GM21723 (cell line): ENCODE measurements at regions not wholly inside any gene's neighbourhood (a gene's known extent, or its start where the extent isn't known, plus 50 kb on each side); places are given as distances from the start of the nearest gene placed in this dataset.
"Not testable (repeated sequence)": the region's sequence is repeated elsewhere in the genome, so short reads cannot be mapped to it uniquely, and the experiment has no call there.

Source experiments
- ATAC-seq: cut with Tn5 transposase; IDR thresholded peaks from one replicate; pipeline ENCODE4 v1.9.1; 2021; ENCODE audit warnings: mild to moderate bottlenecking, moderate library complexity; ENCODE audit not compliant: unreplicated experiment

DNA sequence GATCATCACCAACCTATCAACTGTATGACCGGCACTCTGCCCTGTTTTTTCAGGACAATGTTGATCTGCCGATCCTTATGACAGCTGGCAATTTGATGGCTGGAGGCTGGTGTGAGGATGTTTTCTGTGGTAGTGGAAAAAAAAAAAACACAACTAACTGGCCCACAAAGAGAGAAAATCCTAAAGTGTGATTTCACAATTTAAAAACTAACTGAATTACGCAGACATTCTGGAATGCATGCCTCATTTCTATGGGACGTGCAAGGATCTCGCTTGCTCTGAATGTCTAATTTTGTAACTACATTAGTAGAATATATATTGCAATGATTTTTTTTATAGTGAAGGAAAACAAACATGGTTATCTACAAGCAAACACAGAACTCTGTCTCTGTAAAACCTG lies 590.5 kb downstream of the ETS1 start:
- ATAC-seq, result no peak

DNA sequence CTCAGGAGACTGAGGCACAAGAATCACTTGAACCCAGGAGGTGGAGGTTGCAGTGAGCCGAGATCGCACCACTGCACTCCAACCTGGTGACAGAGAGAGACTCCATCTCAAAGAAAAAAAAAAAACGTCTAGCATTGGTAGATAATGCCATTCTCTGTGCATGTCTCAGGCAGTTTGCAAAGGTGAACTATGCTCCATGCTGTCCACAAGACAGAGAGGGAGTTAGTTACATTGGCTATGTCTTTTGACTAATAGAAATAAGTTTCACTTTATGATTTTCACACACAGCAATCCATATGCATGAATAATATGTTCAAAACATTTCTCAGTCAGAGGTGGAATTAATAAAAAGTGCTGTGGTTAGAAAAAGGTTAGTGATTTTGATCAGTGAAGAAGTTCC lies 591.4 kb downstream of the ETS1 start:
- no peak for ATAC-seq

DNA sequence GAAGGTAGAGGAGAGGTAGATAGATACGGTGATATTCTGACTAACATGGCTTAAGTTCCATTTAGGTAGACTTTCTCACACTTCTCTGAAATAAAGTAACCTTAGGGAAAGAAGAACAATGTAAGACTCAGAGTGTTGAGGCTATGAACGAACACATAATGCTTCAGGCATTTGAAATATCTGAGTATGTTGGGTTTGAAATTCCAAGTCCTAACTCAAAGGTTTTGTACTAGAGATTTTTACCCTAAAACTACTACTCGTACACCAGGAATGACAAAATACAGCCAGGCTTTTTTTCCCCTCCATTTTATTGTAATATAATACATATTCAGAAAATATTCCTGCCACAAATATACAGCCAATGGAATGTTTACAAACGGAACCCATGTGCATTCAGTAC lies 592.6 kb downstream of the ETS1 start:
- no peak for ATAC-seq

DNA sequence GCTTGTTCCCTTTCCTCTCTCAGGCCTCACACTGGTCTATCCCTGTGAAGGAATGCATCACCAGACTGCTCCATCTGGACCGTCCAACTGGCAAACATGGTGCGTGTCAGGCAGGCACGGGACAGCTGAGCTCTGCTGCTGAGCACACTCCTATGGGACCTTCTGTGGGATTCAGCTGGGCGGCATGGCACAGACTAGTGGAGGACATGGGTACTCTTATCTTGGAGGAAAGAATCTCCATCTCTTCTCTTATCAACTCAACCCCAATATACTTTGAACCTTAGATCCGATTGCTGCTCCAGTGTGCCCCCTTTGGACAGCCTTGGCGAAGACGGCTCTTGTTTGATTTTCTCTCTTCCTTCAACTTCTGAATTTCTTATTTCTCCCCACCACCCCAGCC lies 593.6 kb downstream of the ETS1 start:
- no peak for ATAC-seq

DNA sequence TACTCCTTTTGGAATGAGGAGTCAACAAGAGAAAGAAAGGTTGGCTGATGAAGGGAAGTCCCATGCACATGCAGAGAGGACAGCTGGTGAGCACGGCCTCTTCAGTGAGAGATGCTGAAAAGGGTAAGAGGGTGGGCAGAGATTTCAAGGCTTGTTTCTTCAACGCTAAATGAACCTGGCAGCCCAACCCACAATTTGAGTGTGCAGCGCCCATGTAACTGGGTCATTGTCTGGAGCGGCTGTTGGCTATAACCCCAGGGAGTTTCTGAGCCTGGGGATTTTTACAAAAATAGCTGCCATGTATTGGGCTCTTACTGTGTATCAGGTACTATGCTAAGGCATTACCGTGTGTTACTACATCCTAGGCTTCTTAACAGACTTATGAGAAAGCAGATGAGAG lies 594.1 kb downstream of the ETS1 start:
- no peak for ATAC-seq

DNA sequence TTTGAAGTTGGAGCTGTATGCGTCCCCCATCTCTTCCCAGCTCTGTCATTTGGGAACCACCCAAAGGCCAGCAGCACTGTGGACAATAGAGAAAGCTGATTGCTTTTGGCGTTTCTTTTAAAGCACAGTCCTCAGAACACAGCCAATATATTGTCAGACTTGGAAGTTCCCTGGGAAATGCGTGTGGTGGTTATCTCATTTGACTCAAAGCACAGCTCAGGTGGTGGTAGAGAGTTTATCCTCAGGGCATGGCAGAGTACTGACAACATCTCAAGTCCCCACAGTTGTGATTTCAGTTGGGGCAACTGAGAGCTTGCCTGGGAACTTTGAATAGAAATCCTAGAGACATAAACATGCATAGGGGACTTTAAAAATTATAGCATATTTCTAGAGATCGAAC lies 601.3 kb downstream of the ETS1 start:
- no peak for ATAC-seq

DNA sequence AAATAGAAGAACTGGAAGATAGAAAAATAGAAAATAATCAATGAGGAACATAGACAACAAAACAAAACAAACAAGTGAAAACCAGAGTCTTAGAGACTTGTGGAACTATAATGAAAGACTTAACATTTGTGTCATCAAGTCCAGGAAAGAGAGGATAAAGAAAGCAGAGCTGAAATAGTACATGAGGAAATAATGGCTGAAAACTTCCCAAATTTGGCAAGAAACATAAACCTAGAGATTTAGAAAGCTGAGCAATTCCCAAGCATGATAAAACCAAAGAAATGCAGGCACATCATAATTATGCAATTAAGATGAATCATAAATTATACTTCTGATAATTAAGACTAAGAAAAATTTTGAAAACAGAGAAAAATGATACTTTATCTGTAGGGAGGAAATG lies 614.5 kb downstream of the ETS1 start:
- ATAC-seq, result no peak

DNA sequence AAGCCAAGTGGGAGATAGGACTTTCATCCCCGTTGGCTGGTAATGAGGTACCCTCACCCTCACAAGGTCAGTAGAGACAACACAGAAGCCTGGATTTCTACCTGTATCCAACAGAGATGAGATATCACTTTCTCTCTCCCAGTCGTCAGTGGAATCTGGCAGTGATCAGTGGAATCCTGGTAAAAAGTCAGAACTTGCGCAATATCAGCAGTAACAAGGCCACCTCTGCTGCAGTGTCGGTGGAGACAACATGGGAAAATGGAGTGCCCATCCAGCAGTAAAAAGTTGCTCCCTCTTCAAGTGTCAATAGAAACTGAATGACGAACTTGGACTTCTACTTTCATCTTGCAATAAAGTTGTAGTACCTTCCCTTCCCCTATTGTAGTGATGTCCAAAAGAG lies 615.9 kb downstream of the ETS1 start:
- no peak for ATAC-seq

DNA sequence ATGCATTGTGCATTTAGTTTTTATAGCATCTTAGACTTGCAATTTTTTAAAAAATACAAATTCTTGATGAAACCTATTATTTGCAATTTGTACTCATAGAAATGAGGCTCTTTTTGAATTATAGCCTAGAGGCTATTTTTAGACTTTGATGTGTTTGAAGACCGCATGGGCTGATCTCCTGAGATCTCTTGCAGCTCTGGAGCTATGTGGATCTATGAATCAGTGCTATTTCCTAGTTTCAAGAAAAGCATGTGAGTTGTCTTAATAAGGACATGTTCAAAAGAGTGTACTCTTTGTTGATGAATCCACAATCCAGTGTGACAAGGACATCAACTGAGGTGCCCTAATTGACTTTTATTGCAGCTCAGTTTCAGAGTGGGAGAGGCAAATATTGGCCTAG lies 620.5 kb downstream of the ETS1 start:
- no peak for ATAC-seq

DNA sequence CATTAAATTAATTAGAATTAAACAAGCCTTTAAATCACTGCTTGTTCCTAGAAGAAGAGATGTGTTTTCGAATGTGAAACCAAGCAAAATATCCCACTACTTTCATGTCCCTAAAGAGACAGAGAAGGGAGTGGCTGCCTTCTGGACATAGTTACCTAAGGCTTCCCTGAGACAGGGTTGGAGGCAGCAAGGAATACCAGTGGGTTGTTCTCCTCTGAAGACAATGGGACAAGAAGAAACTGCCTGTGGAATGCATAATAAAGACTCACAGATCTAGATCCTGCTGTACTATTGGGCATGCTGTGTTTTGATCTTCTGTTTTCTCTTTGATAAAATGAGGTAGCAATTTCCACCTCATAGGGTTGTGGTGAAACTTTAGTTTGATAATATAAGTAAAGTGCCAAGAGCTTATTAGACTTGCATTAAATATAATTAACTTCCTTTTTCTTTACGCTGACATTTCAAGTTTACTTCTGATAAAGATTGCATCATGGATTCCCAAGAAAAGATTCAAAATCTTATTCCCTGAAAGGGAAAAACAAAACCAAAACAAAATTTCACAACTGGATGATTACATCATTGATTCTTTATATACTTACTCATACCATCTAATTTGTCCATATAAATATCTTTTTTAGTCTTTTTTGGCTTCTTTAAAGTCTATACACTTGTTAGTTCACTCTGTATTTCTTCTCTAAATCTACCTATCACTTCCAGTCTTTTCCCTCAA lies 621.3 kb downstream of the ETS1 start:
- no peak for ATAC-seq

DNA sequence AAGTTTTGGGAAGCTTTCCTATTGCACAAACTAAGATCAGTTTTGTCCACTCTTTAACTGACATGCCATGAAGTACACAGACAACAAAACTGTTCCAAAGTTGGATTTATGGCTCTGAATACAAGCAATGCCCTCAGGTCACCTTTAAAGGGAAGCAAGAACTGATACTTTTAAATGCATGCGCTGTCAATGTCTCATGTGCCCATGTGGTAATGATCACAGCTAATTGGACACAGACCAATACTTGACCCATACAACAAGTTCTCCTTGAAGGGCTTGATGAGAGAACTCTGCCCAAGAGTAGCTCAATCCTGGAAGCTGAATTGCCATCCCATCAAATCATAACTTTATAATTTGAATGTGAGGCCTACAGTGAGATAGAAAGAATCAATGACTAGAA lies 624.9 kb downstream of the ETS1 start:
- ATAC-seq, result no peak

DNA sequence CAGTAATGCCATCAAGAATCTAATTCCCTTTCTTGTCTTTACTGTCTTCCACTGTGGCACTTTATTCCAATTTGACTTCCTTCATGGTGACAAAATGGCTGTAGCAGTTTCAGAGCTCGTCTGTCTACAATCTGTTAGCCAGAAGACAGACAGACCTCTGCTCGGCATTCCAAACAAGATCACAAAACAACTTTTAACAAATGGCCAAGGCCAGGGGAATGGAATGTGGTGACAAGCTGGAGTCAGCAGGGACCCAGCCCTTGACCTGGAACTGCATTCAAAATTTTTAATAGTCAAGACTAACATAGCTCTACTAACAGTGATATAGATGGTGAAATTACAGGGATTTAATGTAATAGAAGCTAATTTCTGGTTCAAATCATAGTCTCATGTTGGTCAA lies 637.2 kb downstream of the ETS1 start:
- no peak for ATAC-seq

DNA sequence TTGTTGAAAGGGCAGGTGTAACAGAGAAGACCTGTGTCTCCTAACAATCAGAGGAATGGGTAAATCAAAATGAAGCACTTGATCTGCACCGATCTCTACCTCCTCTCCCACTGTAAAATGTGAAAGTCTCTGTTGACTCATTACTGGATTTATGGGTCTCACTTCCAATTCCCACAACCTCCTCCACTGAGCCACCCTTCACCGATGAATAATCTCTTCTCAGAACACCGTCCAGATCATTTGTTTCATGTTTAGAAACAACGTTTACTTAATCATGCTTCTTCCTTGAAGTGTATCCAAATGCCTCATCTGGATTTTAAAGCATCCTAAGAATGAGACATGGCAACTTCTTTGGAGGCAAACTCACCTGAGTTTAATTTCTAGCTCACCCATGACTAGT lies 643.6 kb downstream of the ETS1 start:
- ATAC-seq, result no peak

DNA sequence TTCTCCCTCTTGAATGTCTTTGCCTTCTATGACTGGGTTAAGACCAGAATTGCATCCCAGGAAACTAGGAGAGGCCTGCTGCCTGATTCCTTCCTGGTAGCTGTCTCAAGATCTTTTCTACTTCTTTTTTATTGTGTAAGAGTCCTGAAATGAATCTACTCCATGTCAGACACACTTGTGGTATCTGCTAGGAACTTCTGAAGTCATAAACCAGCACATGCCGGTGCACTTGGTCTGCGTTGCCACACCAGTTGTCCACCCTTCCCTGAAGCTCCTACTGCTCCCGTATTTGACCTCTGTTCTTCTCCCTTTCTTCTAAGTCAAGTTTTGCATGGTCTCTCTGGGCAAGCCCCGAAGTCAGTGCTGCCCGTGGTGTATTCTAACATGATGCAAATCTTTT lies 644.2 kb downstream of the ETS1 start:
- no peak for ATAC-seq

DNA sequence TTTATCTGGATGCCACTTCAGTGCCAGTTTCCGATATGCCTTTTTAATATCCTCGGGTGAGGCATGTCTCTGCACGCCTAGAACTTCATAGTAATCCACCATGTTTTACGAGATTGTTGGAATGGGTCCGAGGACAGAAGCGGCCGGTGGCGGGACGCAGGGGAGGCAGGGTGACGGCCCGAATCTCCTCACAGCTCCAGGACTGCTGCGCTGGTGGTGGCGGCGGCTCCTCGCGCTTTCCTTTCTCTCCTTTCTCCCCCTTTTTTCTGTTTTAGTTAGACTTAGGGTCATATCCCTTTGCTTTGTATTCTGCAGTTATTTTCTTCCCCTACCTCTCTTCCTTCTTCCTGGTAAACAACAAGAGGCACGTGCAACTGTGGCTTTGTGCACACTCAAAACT lies 645.8 kb downstream of the ETS1 start:
- not testable (repeated sequence) for ATAC-seq

DNA sequence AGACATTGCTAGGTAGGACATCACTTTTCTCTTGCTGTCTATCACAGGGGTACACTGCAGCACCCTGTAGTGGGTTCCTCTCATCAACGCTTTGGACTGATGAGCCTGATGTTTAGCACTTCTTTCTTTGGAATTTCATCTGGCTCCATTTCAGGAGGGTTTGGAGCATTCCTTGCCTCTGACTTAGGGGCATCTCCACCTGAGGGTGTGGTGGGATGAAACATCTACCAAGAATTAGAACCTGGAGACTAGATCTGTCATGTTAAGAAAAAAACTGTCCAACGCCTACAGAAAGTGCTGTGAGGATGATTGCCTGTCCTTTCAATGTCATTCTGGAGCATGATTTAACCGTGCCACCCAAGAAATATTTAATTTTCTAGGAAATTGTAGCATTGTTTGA lies 648.4 kb downstream of the ETS1 start:
- ATAC-seq, result no peak

DNA sequence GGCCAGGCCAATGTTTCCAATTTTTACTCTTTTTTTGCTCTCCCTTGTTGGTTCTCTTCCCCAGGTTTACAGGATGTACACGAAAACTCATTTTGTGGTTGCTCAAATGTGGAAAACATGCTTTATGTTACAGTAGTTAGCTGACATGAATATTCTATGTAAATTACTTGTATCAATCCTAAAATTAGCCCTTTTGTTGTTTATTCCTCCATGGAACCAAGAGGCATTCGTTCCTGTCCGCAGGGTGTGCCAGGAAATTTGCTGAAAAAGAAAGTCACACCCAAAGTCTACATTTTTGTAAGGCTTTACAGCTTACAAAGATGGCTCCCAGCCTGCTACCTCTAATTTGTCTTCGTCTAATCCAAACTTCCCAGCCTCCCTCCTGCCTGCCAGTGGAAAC lies 652.3 kb downstream of the ETS1 start:
- no peak for ATAC-seq

DNA sequence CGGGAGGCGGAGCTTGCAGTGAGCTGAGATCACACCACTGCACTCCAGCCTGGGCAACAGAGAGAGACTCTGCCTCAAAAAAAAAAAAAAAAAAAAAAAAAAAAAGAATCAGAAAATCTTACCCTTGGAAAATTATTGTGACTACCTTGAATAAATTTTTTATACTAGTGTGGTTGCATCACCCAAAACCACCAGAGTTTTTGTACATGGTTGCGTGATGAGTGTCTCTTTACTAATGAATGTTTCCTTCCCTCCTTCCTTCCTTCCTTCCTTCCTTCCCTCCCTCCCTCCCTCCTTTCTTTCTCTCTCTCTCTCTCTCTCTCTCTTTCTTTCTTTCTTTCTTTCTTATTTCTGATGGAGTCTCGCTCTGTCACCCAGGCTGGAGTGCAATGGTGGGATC lies 653.4 kb downstream of the ETS1 start:
- not testable (repeated sequence) for ATAC-seq

DNA sequence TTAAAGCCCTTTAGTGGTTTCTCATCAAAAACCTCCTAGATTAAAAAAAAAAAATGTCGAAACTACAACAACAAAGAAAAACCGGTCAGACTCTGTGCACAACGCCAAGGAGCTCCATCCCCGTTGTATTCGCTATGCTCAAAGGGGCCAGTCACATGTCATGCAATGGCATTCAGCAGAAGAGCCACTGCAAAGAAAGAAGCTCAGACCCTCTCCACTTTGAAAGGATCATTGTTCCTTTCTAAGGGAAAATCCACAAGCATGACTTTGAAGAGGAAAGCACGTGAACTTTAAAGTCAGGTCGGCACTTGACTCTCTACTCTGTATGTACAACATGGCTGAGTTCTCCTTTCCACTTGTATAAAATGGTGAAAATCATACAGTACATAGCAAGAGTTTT lies 655.6 kb downstream of the ETS1 start:
- no peak for ATAC-seq

DNA sequence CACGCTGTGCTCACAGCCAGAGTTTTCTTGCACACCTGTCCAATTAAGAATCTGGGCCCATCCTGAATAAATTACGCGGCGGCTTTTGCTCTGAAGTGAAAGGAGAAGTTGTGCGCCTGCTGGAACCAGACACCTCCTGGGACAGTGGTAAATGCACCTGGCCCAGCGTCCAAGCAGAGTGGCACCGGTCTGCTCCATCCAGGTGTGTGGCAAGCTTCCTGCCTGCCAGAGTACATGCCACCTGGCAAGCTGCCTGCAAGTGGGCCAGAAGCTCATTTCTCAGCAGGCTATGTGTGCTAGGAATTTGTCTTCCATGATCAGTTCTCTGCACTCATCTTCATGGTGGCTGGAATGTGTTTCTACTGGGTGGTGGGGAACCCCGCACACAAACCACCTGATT lies 660.6 kb downstream of the ETS1 start:
- ATAC-seq, result no peak

DNA sequence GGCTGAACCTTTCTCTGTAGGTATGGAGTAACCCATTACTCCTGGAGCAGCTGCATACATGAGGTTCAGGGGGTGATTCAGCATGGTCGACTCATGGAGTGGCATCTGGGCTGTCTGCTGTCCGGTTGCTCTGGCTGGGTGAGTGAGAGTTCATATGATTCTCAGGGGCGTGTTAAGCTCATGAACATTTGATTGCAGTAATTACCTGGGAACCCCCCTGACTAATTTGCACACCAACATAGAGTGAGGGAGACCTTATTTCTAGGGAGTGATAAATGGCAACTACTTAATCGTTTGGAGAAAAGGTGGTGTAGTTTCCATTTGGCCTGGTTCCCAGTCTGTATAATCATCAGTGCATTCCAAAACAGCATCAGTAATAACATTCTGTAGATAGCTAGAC lies 661.9 kb downstream of the ETS1 start:
- ATAC-seq, result no peak

DNA sequence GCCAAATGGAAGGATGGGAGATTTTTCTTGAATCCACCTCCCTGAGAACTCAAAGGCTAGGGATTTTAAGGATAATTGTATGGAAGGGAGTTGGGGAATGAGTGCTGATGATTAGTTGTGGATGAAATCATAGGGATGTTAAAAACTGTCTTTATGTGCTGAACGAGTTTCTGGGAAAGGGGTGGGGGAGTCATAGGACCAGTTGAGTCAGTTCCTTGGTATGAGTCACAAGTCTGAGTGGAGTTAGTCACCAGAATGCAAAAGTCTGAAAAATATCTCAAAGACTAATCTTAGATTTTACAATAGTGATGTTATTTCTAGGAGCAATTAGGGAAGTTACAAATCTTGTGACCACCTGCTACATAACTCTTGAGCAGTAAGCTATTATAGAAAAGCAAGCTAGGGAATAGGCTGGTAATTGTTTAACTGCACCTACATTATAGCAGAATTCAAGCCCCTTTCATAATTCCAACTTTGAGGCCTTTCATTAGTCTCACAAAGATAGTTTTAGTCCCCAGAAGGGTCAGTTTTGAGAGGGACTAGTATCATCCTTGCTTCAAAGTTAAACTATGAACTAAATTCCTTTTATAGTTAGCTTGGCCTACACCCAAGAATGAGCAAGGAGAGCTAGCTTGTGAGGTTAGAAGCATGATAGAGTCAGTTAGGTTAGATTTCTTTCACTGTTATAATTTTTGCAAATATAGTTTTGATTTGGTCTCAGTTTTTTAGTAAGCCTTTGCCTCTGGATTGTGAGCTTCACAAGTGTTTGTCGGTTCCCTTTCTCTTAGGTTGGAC lies 668.0 kb downstream of the ETS1 start:
- ATAC-seq, result no peak

DNA sequence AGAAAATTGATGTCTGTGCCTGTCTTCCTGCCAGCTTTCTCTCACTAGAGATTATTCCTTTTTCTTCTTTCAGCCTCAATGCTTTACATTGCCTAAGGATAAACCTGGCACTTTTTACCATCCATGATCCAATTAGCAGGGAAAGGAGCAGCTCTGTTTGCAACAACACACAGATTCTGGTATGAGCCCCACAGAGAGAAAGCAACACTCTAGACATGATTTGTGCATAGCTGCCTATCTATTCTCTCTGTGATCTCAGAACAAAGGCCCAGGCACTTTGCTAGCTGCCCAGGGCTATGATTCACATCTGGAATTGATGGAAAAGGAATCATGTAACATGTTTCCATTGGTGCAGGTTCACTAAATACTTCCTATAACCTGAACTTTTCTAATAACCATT lies 685.0 kb downstream of the ETS1 start:
- no peak for ATAC-seq
